B cell (primary cell): ENCODE measurements at regions not wholly inside any gene's neighbourhood (a gene's known extent, or its start where the extent isn't known, plus 50 kb on each side); places are given as distances from the start of the nearest gene placed in this dataset.

Source experiments
- CTCF ChIP-seq: fragments of 200-600 bp; IDR thresholded peaks from one replicate; pipeline ENCODE4 v1.8.0; 2022; ENCODE audit warnings: antibody characterized with exemption, mild to moderate bottlenecking
- EZH2 ChIP-seq: IDR thresholded peaks from 2 replicates; pipeline ENCODE4 v1.6.1; 2012; ENCODE audit warnings: borderline replicate concordance, low read depth, mild to moderate bottlenecking, moderate library complexity, low read length; ENCODE audit not compliant: insufficient read depth, poor library complexity, severe bottlenecking

- TF ChIP-seq CTCF (no peak), EZH2 (no peak)
Measured at GRCh38 chr12:124408822-124409517, 114.1 kb downstream of the RFLNA start.
